ENCODE measurements at regions not wholly inside any gene's neighbourhood (a gene's known extent, or its start where the extent isn't known, plus 50 kb on each side); places are given as distances from the start of the nearest gene placed in this dataset.
A peak's percentile ranks its signal among the peaks of the same experiment; 100 is the strongest.

GRCh38 chr20:43389211-43389610 lies 68.5 kb upstream of the SRSF6 start:
- H3K4me3 ChIP-seq (replicated peaks; ENCODE audit: low read depth, low read length), result no peak overlapping the region
- DNase-seq (ENCODE audit: low read depth), result peak; percentile 61
- TF ChIP-seq, protein P1, sequence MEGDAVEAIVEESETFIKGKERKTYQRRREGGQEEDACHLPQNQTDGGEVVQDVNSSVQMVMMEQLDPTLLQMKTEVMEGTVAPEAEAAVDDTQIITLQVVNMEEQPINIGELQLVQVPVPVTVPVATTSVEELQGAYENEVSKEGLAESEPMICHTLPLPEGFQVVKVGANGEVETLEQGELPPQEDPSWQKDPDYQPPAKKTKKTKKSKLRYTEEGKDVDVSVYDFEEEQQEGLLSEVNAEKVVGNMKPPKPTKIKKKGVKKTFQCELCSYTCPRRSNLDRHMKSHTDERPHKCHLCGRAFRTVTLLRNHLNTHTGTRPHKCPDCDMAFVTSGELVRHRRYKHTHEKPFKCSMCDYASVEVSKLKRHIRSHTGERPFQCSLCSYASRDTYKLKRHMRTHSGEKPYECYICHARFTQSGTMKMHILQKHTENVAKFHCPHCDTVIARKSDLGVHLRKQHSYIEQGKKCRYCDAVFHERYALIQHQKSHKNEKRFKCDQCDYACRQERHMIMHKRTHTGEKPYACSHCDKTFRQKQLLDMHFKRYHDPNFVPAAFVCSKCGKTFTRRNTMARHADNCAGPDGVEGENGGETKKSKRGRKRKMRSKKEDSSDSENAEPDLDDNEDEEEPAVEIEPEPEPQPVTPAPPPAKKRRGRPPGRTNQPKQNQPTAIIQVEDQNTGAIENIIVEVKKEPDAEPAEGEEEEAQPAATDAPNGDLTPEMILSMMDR (IDR thresholded peaks at IDR 0.05; ENCODE audit: low read length, missing control alignments), result no peak

DNA sequence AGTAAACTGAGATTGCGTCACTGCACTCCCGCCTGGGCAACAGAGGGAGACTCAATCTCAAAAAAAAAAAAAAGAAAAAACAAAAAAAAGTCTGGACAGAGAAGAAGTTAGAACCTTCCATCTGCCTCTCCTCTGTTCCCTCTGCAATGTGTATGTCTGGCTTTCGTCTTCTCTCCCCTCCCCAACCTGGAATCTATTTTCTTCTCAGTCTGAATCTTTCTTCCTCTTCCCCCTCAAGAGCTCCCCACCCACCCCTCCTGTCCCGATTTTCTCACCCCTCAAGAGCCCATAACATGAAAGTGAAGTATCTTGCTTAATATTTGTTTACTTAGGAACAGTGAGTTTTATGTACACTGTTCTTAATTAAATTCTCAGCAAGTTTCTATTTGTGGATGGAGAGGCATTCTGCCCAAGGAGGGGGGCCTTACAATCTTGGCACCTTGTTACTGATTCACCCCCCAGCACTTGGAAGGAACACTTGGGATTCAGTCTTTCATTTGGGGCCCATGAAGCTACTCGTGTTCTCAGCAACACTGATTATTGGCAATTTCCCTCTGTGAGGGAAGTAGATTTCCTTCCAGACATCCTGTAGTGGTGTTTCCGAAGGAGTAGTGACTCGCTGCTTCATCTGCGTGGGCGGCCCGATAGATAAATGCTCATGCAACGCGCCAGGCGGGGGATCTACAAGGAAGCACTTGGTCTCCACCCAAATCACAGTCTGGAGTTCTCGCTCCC lies 69.3 kb upstream of the SRSF6 start:
- TF ChIP-seq, protein P1 (IDR thresholded peaks at IDR 0.05; ENCODE audit: low read length, missing control alignments), result no peak
- peak; percentile 75 for DNase-seq (ENCODE audit: low read depth)
- H3K4me3 ChIP-seq (replicated peaks; ENCODE audit: low read depth, low read length), result no peak overlapping the region

DNA sequence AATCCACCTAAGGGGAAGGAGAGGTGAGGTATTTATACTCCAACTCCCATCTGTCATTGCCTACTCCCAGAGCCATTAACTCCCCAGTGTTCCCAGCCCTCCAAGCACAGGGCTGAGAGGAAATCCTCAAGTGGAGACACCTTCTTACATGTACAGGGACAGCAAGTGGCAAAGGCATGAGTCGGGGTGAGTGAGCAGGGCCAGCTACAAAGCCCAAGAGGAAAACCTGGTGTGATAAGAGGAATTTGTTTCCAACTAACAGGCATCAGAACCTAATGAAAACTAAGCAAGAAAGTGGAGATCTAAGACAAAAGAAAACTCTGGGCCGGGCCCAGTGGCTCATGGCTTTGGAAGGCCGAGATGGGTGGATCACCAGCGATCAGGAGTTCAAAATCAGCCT lies 70.0 kb upstream of the SRSF6 start:
- TF ChIP-seq, protein P1 (IDR thresholded peaks at IDR 0.05; ENCODE audit: low read length, missing control alignments), result no peak
- no peak for DNase-seq (ENCODE audit: low read depth)
- no peak overlapping the region for H3K4me3 ChIP-seq (replicated peaks; ENCODE audit: low read depth, low read length)

- no peak overlapping the region for H3K4me3 ChIP-seq (replicated peaks; ENCODE audit: low read depth, low read length)
- DNase-seq (ENCODE audit: low read depth), result no peak
- TF ChIP-seq, protein P1 (IDR thresholded peaks at IDR 0.05; ENCODE audit: low read length, missing control alignments), result no peak
These were observed 70.8 kb upstream of the SRSF6 start for GRCh38 chr20:43386878-43387277.

- H3K4me3 ChIP-seq (replicated peaks; ENCODE audit: low read depth, low read length), result no peak overlapping the region
- TF ChIP-seq, protein P1 (IDR thresholded peaks at IDR 0.05; ENCODE audit: low read length, missing control alignments), result no peak
- DNase-seq (ENCODE audit: low read depth), result no peak
These were observed 71.8 kb upstream of the SRSF6 start for GRCh38 chr20:43385914-43386313.

- DNase-seq (ENCODE audit: low read depth), result no peak
- no peak overlapping the region for H3K4me3 ChIP-seq (replicated peaks; ENCODE audit: low read depth, low read length)
- TF ChIP-seq, protein P1 (IDR thresholded peaks at IDR 0.05; ENCODE audit: low read length, missing control alignments), result no peak
These were observed 73.4 kb upstream of the SRSF6 start for GRCh38 chr20:43384101-43384940.

Measured in fibroblast of pulmonary artery (primary cell).